T-helper 22 cell (primary cell): ENCODE measurements at regions not wholly inside any gene's neighbourhood (a gene's known extent, or its start where the extent isn't known, plus 50 kb on each side); places are given as distances from the start of the nearest gene placed in this dataset.

Source experiments
- DNase-seq: peaks from one replicate; pipeline ENCODE4 v3.0.0-alpha.2; 2020; ENCODE audit warnings: low read depth

DNA sequence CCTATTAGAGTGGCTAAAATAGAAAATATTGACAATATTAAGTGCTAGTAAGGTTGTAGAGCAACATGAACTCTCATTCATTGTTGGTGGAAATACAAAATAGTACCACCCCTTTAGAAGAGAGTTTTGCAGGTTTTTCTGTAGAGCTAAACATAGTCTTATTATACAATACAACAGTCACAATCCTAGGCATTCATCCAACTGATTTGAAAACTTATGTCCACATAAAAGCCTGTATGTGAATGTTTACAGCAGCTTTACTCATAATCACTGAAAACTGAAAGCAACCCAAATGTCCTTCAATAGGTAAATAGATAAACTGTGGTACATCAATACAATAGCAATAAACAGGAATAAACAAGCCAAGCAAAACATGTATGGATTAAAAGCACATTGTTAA, 127.2 kb upstream of the PRNP start:
- DNase-seq = no peak

DNA sequence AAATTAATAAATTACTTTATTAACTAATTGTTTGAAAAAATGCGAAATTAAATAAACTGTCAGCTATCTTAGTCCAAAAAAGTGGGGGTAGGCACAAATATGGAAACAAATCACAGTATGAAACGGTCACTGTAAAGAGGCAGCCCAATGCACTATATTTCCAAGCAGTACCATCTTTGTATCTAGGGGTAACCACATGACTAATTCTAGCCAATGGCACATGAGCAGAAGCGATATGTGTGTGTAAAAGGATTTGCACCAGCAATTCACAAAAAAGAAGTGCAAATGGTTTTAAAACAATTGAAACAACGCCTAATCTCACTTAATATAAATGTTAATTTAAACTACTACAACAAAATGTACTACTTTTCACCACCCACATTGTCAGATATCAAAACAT, 129.5 kb upstream of the PRNP start:
- no peak for DNase-seq

- no peak for DNase-seq
These were observed 130.9 kb upstream of the PRNP start for GRCh38 chr20:4555188-4555890.

GRCh38 chr20:4554346-4554745, 131.9 kb upstream of the PRNP start:
- no peak for DNase-seq

DNA sequence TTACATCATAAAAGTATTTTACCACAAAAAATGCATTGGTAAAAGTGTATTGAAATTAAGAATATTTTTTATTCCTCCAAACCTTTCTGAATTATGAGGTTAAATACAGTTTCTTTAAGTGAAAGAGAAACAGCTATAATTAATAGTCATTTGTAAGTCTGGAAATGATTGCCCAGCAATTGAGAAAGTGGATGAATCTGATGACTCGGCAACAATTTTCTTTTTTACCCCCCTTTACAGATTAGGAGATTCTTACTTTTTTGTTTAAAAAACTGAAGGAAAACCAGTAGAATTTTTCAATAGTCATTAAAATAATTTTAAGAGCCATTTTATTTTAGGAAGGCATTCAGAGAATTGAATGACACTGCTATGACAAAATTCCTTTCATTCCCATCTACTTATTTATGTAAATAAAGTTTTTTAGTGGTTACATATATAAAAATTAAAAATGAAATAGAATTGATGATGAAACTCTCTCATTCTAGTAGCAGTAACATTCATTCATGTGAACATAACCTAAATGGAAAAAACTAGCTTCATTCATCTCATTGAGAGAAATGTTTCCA, 134.1 kb upstream of the PRNP start:
- DNase-seq = no peak

DNA sequence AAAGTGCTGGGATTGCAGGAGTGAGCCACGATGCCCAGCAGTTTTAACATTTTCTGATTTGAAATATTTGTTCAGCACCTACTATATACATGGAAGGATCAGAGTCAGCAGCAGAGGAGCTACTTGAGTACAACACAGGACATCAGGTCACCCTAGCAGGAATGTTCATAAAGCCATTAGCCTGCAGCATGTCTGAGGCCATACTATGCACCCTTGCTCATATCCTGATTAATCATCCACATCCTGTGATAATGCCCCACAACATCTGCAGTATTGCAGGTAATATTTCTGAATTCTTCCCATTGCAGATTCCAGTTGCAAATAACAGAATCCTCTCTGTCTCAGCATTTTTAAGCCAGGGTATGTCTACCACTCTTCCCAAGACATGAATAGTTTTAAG, 135.5 kb upstream of the PRNP start:
- no peak for DNase-seq

DNA sequence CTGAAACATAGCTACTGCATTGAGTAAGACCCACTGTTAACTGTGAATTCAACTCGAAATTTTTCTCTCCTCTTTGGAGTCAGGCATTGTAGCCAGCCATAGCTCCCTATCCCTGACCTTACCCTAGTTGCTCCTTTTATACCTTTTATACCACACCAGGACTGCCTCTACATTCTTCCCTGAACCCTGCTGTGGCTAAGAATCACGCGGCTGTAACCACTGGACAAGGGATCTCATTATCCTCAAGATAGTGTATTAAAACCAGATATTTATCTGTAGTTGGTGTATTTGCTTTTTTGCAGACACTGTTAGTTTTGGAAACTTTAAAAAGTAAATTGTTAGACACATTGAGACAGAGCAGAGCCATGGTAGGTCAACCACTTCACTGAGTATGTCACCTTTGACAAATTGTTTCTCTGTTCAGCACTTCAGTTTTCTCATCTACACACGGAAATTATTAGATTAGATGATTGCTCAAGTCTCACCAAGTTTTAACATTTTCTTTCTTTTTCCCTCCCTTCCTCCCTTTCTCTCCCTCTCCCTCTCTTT, 136.5 kb upstream of the PRNP start:
- no peak for DNase-seq

DNA sequence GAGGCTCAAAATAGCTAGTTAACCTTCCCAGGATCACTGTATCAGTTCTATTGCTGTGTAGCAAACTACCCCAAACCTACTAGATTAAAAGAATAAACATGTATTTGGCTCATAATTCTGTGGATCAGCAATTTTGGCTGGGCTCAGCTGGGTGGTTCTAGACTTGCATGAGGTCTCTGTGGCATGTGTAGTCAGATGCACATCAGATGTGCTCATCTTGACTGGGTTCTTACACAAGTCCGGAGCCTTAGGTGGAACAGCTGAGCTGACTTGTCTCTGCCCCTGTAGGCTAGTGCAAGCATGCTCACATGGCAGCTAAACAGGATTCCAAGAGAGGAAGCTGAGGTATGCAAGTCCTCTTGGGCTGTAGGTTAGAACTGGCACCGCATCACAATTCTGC, 137.7 kb upstream of the PRNP start:
- DNase-seq = no peak

- no peak for DNase-seq
These were observed 139.5 kb upstream of the PRNP start for GRCh38 chr20:4546786-4547185.

- no peak for DNase-seq
These were observed 139.9 kb upstream of the PRNP start for GRCh38 chr20:4546342-4546741.

- DNase-seq = no peak
These were observed 140.7 kb upstream of the PRNP start for GRCh38 chr20:4545526-4545925.

DNA sequence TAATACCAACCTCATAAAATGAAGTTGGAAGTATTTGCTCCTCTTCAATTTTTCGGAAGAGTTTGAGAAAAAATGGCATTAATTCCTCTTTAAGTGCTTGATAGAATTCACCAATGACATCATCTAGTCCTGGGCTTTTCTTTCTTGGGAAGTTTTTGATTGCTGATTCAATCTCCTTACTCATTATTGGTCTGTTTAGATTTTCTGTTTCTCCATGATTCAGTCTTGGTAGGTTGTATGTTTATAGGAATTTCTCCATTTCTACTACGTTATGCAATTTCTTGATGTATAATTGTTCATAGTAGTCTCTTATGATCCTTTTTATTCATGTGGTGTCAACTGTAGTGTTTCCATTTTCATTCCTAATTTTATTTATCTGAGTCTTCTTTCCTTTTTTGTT, 141.5 kb upstream of the PRNP start:
- DNase-seq = no peak

- no peak for DNase-seq
These were observed 144.0 kb upstream of the PRNP start for GRCh38 chr20:4542270-4542669.

GRCh38 chr20:4534315-4534714, 151.9 kb upstream of the PRNP start:
- no peak for DNase-seq

GRCh38 chr20:4533368-4534133, 152.7 kb upstream of the PRNP start:
- no peak for DNase-seq

- no peak for DNase-seq
These were observed 153.5 kb upstream of the PRNP start for GRCh38 chr20:4532772-4533171.

GRCh38 chr20:4524792-4525191, 161.5 kb upstream of the PRNP start:
- DNase-seq = no peak

- no peak for DNase-seq
These were observed 161.9 kb upstream of the PRNP start for GRCh38 chr20:4524307-4524706.

DNA sequence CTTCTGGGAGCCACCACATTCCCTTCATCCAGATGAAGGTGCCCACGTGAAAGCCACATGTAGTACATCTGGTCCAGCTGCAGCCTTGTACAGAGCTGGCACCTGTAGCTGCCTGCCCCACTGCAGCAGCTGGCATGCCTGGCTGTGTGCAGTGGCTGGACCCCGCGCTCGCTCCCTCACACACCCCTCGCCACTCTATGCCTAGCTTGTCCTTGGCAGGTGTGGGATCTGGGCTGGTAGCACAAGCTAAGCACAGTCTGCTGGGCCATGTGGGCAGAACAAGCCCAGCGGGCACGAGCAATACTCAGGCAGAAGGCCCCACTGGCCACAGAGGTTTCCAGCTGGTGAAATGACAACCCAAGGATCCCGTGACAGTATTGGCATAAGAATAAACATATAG, 163.9 kb upstream of the PRNP start:
- DNase-seq = no peak

- no peak for DNase-seq
These were observed 164.9 kb upstream of the PRNP start for GRCh38 chr20:4521170-4521968.

- DNase-seq = no peak
These were observed 166.7 kb upstream of the PRNP start for GRCh38 chr20:4519534-4519933.

DNA sequence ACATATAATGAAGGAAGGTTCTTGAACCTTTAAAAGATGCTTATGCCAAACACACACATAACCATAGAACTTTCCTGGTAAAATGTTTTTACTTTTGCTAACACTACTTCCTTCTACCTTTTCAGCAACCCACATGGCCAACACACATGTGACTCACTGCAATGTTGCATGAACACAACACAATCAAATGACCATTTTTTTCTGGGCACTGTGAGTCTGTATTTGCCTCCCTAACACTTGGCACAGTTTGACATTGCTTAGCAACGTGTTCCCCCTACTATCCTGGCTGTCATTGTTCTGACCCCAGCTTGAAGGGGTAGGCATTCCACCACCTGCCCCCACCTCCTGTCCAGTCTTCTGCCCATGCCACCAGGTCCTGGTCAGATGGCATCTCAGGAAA, 169.4 kb upstream of the PRNP start:
- no peak for DNase-seq
